Psoas muscle (tissue), 7 donors: ENCODE measurements at regions not wholly inside any gene's neighbourhood (a gene's known extent, or its start where the extent isn't known, plus 50 kb on each side); places are given as distances from the start of the nearest gene placed in this dataset.

ENCODE experiments used
- ATAC-seq, 4 donors: fragments of 200-7000 bp; cut with Tn5 transposase; one replicate each; pipeline ENCODE4 v1.9.1; 2020; ENCODE audit warnings: moderate library complexity in 3 of 4, mild to moderate bottlenecking in 2 of 4
- DNase-seq, 2 donors: peaks; one replicate each; pipeline ENCODE4 v3.0.0-alpha.2; 2020
- H3K27ac ChIP-seq: fragments of 200-600 bp; one replicate; pipeline ENCODE4 v1.8.0; 2022
- H3K27me3 ChIP-seq, 3 donors: fragments of 200-600 bp in 1 of 3; one replicate each; pipeline versions ENCODE4 v1.6.1 to v1.8.0; 2013 to 2022; ENCODE audit warnings: low read length in 2 of 3, mild to moderate bottlenecking in 2 of 3, moderate library complexity in 1 of 3; ENCODE audit not compliant: insufficient read depth in 3 of 3
- H3K36me3 ChIP-seq, 2 donors: fragments of 200-600 bp in 1 of 2; one replicate each; pipeline versions ENCODE4 v1.6.1 to v1.8.0; 2013 to 2022; ENCODE audit warnings: low read depth in 1 of 2, mild to moderate bottlenecking in 1 of 2, moderate library complexity in 1 of 2; ENCODE audit not compliant: insufficient read depth in 1 of 2
- H3K4me1 ChIP-seq: fragments of 200-600 bp; one replicate; pipeline ENCODE4 v1.8.0; 2022
- H3K4me3 ChIP-seq: fragments of 200-600 bp; one replicate; pipeline ENCODE4 v1.8.0; 2022; ENCODE audit warnings: mild to moderate bottlenecking
- H3K9me3 ChIP-seq: fragments of 200-600 bp; one replicate; pipeline ENCODE4 v1.8.0; 2022
- WGBS, 3 donors: extraction: QIAGEN DNeasy Blood & Tissue Kit; methylation state at CpG; one replicate each; pipeline versions ENCODE4 v1.1.6 to v1.1.7; 2013; 5-methylcytosine and 5-hydroxymethylcytosine counted together
- intact Hi-C, 2 donors: fragments of 100-400 bp; cut with DNase I; formaldehyde crosslinking; loops; one replicate each; pipeline versions ENCODE4 v1.11.0 to v1.14.2; 2022
- TF ChIP-seq, protein P1 (sequence below): fragments of 200-600 bp; IDR thresholded peaks from one replicate; pipeline ENCODE4 v1.8.0; 2022; ENCODE audit warnings: antibody characterized with exemption
- donor health status: healthy with polysubstance abuse.
- donor health status: DM: no; HTN: no; CAD: no; lungs with moderate emphysema.
- donor health status: Bipolar disorder and iron deficiency.
- donor health status: healthy.
- donor health status: DM: yes; HTN: yes; CAD: no.
- donor health status: DM: no; HTN: no; CAD: no.
- donor health status: DM: yes; HTN: yes; CAD: no.

DNA sequence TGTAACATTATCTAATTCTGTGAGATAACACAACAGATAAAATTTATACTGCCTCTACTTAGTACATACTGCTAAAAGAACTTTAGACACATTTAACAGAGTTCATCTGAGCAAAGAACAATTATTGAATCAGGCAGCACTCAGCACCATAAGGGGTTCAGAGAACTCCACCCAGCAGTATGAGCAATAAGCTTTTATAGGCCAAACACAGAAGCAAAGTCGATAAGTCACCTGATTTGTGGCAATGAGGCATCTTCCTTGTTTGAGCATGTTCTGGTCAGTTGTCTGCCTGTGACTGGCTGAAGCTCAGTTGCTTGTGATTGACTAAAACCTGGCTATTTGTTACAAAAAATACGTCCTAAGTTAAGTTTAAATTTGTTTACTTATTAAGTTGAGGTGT lies 746.1 kb upstream of the DDX18 start:
- no peak for ATAC-seq

DNA sequence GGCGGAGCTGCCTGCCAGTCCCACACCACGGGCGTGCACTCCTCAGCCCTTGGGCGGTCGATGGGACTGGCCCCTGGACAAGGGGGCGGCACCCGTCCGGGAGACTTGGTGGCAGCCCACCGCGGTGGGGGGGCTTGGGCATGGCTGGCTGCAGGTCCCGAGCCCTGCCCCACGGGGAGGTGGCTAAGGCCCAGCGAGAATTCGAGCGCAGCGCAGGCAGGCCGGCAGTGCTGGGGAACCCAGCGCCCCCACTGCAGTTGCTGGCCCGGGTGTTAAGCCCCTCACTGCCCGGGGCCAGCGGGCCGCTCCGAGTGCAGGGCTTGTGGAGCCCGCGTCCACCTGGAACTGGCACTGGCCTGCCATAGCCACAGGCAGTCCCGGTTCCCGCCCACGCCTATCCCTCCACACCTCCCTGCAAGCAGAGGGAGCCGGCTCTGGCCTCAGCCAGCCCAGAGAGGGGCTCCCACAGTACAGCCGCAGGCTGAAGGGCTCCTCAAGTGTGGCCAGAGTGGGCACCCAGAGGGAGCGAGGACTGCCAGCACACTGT lies 742.9 kb upstream of the DDX18 start:
- intact Hi-C loops = no loop called here
- TF ChIP-seq, protein P1, sequence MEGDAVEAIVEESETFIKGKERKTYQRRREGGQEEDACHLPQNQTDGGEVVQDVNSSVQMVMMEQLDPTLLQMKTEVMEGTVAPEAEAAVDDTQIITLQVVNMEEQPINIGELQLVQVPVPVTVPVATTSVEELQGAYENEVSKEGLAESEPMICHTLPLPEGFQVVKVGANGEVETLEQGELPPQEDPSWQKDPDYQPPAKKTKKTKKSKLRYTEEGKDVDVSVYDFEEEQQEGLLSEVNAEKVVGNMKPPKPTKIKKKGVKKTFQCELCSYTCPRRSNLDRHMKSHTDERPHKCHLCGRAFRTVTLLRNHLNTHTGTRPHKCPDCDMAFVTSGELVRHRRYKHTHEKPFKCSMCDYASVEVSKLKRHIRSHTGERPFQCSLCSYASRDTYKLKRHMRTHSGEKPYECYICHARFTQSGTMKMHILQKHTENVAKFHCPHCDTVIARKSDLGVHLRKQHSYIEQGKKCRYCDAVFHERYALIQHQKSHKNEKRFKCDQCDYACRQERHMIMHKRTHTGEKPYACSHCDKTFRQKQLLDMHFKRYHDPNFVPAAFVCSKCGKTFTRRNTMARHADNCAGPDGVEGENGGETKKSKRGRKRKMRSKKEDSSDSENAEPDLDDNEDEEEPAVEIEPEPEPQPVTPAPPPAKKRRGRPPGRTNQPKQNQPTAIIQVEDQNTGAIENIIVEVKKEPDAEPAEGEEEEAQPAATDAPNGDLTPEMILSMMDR = no peak
- Histone ChIP-seq H3K27ac (no peak overlapping the region), H3K9me3 (no peaks in the 10 kb centered on the region), H3K4me1 (no peaks in the 10 kb centered on the region), H3K4me3 (no peak overlapping the region), H3K27me3 (no peaks in the 10 kb centered on the region), H3K36me3 (no peaks in the 10 kb centered on the region)
- no peak for ATAC-seq
- WGBS, 3 donors = 94 to 96% (median 95%) methylated on average over 31 of the region's 31 CpGs
- peak in 1 of 2 donors; percentile 42 for DNase-seq

More for the DNA sequence above, 746.1 kb upstream of the DDX18 start:
- no peaks in the 10 kb centered on the region for H3K9me3 ChIP-seq
- TF ChIP-seq, protein P1 = no peak
- H3K27me3 ChIP-seq = no peaks in the 10 kb centered on the region
- H3K36me3 ChIP-seq = no peaks in the 10 kb centered on the region
- H3K27ac ChIP-seq = no peak overlapping the region
- no peak overlapping the region for H3K4me3 ChIP-seq
- H3K4me1 ChIP-seq = no peaks in the 10 kb centered on the region
- DNase-seq = no peak
- WGBS, 3 donors = 33 to 69% (median 57%) methylated on average over 2 of the region's 2 CpGs
- intact Hi-C loops = no loop called here

DNA sequence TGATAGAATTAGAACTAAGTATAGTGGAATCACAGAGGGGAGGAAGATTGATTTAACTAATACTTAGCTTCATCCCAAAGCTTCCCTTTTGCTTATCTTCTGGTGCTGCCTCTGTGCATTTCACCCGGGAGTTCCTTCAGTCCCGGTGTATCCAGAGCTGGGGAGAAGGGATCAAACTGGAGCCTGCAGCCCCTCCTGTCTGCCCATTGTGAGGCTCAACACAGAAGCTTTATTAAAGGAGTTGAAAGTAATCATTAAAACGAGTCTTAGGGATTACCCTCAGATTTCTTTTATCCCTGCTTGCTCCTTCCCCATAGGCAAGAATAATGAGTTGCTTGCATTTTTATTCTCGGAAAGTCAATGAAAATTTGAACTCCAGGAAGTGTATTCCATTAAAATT lies 739.7 kb upstream of the DDX18 start:
- H3K27me3 ChIP-seq = no peaks in the 10 kb centered on the region
- intact Hi-C loops = no loop called here
- H3K4me3 ChIP-seq = no peak overlapping the region
- ATAC-seq (no peak), DNase-seq (no peak)
- 67 to 72% (median 71%) methylated on average over 4 of the region's 4 CpGs for WGBS, 3 donors
- no peak overlapping the region for H3K27ac ChIP-seq
- TF ChIP-seq, protein P1 = no peak
- H3K36me3 ChIP-seq = no peaks in the 10 kb centered on the region
- H3K4me1 ChIP-seq = no peaks in the 10 kb centered on the region
- H3K9me3 ChIP-seq = no peaks in the 10 kb centered on the region

DNA sequence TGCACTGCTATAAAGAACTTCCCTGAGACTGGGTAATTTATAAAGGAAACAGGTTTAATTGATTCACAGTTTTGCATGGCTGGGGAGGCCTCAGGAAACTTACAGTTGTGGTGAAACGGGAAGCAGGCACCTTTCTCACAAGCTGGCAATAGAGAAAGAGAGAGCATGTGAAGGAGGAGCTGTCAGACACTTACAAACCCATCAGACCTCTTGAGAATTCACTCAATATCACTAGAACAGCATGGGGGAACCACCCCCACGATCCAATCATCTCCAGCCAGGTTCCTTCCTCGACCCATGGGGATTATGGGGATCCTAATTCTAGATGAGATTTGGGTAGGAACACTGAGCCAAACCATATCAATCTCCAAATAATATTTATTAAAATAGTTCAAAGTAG lies 729.2 kb upstream of the DDX18 start:
- DNase-seq (no peak), ATAC-seq (no peak)
- Histone ChIP-seq H3K36me3 (no peaks in the 10 kb centered on the region), H3K27ac (no peak overlapping the region), H3K27me3 (no peaks in the 10 kb centered on the region), H3K4me1 (no peaks in the 10 kb centered on the region), H3K9me3 (peaks cover 3% of the 10 kb centered on the region), H3K4me3 (no peak overlapping the region)
- TF ChIP-seq, protein P1 = no peak
- intact Hi-C loops = no loop called here
- WGBS, 3 donors = 36 to 49% (median 39%) methylated on average over 3 of the region's 3 CpGs

DNA sequence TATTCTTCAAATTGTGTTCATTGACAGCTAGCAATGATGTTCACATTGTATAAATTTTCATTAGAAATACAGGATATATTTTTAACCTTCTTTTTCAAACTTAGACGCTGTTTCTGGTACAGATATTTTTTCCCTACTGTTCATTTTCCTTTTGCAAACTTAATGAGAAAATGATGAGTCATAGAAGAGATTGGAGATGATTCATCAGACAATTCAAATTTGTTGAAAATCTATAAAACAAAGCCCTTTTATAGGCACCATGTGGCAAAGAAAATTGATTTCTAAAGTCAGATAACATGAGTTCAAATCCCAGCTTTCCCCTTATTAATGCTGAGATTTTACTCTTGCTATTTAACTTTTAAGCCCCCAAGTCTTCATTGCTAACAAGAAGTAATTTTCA lies 728.8 kb upstream of the DDX18 start:
- Histone ChIP-seq H3K4me1 (no peaks in the 10 kb centered on the region), H3K4me3 (no peak overlapping the region), H3K9me3 (no peaks in the 10 kb centered on the region), H3K27ac (no peak overlapping the region), H3K27me3 (no peaks in the 10 kb centered on the region), H3K36me3 (no peaks in the 10 kb centered on the region)
- intact Hi-C loops = no loop called here
- no peak for DNase-seq
- TF ChIP-seq, protein P1 = no peak
- WGBS, 3 donors = 72 to 86% (median 77%) methylated on average over 1 of the region's 1 CpG
- ATAC-seq = no peak
